NCI-H226 (cell line): ENCODE measurements at regions not wholly inside any gene's neighbourhood (a gene's known extent, or its start where the extent isn't known, plus 50 kb on each side); places are given as distances from the start of the nearest gene placed in this dataset.
"Not testable (repeated sequence)": the region's sequence is repeated elsewhere in the genome, so short reads cannot be mapped to it uniquely, and the experiment has no call there.

Experiments
- DNase-seq: peaks from one replicate; pipeline ENCODE4 v3.0.0-alpha.2; 2015

DNA sequence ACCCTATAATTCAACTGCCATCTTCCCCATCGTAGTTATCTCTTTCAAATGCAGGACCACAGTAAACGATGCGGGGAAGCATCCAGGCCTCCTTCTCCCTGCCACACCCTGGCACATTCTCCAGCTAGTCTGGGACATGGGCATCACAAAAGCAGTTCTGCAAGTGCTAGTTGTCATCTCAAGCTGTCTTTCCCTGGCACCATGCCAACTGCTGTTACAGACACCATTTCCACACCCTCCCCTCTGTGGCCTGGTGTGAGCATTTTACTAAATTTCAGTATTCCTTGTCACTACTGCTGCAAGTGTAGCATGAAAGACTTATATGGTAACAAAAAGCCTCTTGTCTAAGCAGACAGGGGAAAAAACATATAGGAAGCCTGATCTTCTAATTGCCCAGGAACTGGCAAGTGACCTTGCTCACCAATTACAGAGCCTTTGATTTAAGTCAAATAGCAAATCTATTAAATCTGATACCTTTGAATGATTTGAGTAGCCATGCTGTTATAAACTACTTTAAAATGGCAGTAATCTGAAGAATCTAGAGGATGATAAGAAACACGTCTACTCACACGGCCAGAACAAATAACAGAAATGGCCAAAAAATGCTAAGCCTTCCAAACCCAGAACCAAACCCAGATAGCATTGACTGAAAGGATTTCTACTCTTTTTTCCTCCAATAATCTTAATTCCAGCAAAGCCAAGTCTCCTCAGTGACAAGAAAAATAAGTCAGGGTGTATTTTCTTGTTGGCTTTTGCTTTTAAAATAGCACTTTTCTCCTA is 179.0 kb downstream of the NUFIP1 start:
- DNase-seq: no peak

DNA sequence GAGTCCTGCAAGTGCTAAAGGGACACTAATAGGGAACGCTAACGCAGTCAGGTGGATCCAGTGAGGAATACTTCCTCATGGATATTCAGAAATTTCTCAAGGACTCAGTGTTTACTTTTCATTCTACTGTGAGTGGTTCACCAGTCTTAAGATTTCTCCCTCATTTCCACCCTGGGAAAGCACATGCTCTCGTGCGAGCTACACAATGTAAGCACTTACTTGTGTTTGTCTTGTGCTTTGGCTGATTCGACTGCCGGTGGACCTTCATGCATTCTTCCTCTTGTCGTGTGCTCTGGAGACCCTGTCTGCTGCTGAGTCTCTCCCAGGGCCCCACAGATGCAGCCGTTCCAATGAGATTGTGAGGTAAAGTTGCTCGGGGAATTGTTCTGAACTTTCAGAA is 180.1 kb downstream of the NUFIP1 start:
- DNase-seq: no peak

DNA sequence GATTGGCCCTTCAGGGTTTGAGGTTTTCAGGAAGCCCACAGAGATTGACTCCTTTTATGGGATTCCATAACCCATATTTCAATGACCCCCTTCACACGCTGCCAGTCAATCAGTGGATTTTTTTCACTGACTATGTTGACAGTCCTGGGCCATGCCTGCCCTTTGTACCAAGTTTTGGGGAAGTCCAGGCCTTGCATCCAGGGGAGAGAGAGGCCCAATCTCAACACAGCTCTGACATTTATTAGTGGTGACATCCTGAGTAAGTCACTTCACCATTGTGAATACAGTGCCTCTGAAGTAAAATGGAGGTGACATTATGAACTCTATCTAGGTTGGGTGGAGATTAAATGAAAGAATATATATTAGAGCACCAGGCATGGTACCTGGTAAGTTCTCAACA is 181.1 kb downstream of the NUFIP1 start:
- DNase-seq: no peak

DNA sequence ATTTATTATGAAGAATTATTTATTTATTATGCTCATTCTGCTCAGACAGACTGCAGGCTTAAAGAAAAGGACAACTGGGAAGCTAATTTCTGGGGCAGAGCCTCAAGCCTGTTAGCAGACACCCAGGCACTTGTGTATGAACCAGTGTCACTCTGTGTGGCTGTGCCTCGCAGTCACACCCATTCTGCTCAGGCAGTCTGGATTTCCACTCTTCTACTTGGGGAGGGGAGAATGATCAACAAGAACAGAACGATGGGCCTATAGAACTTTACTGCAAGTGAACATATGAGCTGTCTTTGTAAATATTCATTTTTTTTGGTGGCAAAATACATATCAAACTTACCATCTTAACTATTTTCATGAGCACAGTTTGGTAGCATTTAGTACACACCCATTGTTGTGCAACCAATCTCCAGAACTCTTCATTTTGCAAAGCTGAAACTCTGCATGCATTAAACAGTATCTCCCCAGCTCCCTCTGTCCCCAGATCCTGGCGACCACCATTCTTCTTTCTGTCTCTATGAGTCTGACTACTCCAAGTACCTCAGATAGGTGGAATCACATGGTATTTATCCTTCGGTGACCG is 181.7 kb downstream of the NUFIP1 start:
- DNase-seq: no peak

DNA sequence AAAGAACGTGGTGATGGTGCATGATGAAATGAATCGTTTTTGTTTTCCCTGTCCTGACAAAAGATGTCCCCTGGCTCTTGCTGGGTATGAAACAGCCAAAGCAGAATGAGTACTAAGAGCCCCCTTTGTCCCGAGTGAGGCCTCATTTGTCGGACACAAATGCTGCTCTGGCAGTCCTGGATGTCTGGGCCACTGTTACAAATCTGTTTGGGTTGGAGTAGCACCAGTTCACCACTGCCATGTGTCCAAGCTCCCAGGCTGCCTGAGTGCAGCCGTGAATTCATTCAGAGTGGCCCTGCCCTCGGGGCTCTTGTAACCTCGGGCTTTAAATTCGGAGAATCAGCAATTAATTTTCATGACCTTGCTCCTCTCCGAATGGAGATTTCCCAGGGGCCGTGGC is 182.4 kb downstream of the NUFIP1 start:
- no peak for DNase-seq

DNA sequence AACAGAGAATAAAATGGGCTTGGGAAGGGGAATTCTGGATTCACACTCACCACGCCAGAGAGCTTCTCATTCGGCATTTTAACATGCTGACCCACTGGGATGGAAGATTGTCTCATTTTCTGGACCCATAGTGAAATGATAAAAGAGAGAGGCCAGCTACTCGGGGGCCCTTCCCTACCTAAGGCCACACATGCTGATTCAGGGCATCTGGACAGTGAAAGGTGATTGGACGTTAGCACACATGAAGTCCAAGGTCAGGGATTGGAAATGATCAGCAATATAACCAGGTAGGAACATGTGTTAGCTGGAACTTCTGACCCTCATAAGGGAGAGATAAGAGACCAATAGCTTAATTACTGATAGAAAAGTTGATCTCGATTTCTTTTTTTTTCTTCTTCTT is 183.7 kb downstream of the NUFIP1 start:
- no peak for DNase-seq

DNA sequence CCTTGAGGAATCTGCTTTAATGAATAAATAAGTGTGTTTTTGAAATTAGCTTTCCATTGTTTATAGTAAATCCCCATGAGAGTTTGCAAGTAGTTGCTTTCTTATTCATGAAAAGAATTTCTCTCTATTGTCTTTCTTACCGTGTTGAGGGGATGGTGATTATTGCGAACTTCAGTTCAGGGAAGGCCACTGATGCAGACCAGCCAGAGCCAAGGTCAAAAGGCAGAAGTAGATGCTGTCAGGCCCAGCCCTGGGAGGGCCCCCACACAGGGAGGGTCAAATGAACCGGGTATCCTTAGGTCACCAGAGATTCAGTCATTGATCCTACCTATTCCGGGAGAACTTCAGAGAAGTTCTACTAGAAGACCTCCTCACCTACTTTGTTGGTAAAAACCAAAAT is 185.9 kb downstream of the NUFIP1 start:
- no peak for DNase-seq

DNA sequence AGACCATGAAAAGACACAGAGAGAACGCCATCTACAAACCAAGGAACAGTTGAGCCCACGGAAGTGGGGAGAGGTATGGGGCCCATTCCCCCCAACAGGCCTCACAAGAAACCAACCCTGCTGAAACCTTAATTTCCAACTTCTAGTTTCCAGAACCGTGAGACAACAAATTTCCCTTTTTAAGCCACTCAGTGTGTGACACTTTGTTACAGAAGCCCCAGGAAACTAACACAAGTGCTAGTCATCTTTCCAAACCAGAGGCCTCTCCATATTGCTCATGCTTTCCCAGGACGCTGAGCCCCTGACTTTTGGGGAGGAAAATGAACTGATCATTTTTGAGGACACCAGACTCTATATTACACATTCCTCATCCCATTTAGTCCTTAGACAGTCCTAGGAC is 186.8 kb downstream of the NUFIP1 start:
- DNase-seq: no peak

DNA sequence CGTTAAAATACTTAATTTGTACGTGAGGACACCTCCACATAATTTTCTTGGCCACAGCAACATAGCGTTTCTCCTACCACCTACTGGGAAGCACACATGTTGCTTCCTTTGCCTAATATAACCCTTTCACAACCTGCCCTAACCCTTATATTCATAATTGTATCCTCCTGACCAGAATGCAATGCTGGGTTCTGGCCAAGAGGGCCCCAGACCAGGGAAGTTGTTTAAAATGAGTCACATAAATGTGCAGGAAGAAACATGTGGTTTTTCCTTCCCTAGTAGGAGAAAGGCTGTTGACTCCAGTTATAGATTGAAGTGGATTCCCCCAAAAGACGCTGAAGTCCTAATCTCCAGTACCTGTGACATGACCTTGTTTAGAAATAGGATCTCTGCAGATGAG is 187.3 kb downstream of the NUFIP1 start:
- DNase-seq: peak; percentile 67

DNA sequence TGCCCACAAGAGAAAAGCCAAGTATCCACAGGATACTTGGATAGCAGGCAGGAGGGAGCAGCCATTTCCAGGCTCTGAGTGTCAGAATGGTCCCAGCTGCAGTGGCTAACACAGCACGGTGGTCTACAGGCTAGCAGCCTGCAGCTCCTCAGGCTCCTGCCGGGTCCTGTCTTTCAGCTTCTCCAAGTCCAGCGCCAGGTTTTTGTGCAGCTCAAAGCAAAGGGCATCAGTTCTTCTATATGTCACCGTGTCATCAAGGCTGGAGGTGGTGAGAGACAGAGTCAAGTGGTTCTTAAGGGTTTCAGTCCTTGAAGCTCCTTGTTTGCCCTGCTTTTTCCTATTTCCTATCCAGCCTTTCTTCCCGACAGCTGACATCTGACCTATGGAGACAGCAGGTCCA is 188.6 kb downstream of the NUFIP1 start:
- no peak for DNase-seq

DNA sequence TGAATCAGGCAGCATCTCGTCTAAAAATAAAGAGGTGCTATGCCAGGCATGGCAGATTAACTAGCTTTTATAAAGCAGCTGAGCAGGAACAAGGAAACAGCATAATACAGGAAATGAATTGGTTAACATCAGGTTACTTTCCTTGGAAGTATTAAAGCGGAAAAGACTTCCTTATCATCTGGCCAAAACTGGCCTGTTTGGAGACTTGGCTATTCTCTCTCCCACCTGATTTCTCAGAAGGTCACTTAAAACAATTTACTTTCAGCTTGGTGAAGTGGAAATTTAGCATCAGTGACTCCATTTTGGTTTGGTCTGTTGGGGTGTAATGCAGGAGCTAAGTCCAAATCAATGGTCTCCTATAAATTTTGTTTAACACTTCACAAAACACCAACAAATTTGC is 191.6 kb downstream of the NUFIP1 start:
- no peak for DNase-seq

DNA sequence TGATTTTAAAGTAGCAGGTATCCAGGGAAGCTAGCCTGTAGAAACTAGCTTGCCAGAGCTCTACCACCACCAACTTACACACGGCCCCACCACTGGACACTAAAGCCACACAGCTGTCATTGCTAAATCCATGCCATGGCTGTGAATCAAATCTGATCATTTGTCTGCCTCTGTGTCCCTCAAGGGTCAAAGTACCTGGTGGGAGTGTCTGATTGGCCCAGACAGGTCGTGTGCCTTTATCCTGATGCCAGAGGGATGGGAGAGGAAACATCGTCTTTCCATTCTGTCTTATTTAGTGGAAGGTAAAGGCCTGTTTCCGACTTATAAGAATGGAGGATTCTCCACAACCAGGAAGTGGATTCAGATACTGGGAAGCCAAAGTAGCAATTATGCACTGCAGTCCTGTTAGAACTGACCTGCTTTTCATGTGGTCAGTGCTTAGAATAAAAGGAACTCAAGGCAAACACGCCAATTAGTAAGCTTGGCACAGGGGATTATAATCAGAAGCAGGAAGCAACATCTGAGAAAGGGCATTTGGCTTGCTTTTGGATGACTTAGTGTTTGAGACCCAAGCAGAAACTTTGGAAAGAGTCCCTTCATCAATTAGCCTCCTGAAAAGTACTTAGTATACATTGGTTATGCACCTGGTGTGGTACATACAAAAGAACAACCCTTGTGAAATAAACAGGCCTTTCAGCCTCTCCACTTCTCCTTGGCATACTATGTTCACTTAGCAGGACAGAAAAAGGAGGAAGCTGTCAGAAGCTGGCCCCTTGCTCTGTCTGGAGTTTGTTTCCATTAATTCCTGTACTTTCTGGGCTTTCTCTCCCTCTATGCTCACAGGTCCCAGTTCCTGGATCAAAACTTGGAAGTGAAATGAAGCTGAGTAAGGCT is 192.4 kb downstream of the NUFIP1 start:
- no peak for DNase-seq

DNA sequence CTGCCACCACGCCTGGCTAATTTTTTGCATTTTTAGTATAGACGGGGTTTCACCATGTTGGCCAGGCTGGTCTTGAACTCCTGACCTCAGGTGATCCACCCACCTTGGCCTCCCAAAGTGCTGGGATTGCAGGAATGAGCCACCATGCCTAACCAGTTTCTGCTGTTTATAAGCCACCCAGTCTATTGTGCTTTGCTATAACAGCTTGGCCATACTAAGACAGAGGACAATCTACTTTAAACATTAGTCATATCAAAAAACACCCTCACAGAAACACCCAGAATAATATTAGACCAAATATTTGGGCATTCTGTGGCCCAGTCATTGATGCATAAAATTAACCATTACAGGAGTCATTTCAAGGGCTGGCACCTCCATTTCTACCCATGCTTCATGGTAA is 193.2 kb downstream of the NUFIP1 start:
- DNase-seq: not testable (repeated sequence)

DNA sequence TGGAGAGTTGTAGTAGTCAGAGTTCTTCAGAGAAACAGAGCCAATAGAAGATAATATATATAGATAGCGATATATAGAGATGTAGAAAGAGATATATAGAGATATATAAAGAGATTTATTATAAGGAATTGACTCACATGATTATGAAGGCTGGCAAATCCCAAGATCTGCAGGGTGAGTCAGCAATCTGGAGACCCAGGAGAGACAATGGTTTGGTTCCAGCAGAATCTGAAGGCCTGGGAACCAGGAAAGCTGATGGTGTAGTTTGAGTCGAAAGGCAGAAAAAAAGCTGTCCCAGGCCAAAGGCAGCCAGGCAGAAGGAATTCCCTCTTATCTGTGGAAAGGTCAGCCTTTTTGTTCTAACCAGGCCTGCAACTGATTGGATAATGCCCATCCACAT is 194.1 kb downstream of the NUFIP1 start:
- no peak for DNase-seq

DNA sequence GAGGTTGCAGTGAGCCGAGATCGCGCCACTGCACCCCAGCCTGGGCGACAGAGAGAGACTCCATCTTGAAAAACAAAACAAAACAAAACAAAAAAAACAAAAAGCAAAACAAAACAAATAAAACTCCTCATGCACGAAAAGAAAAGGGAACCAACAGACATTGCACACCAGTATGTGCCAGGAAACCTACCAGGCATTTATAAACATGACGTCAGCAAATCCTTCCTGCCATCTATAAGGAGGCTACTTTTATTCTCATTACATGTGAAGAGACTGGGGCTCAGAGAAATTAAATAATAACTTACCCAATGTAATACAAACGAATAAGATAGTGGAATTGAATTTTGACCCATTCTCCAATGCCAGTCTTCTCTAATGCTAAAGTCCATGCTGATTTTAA is 197.2 kb downstream of the NUFIP1 start:
- DNase-seq: no peak

DNA sequence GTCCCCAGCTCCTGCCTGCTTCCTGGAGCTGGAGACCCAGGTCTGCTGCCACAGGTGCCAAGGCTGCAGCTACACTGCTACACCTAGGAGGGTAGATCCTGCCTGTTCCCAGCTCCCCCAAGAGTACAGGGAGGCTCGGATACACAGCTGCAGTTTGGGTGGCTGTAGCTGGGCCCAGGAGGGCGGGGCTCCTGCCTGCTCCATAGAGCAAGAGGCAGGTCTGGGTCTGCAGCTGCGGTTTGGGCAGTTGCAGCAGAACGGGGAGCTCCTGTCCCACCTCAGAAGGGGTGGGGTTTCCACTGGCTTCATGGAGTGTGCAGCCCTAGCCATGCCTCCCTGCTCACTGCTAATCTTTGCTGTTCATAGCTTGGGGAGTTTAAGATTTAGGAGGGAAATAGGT is 199.0 kb downstream of the NUFIP1 start:
- DNase-seq: no peak

DNA sequence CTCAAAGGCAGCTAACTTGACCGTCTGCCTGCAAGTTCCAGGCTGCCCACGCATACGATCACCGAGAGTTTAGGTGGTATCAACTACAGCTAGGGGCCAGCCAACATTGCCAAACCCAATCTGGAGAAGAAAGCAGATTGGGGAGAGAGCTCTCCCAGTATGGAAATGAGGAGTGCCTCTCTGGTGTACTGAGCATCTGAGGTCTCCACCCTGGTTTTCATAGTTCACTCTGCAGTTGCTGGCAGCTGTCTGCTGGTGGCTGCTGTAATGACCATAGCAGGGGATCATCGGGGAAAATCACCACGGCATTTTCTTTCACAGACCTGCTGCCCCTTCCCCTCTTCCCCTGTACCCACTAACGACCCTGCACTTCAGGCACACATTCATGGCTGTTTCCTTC is 201.7 kb downstream of the NUFIP1 start:
- DNase-seq: no peak

DNA sequence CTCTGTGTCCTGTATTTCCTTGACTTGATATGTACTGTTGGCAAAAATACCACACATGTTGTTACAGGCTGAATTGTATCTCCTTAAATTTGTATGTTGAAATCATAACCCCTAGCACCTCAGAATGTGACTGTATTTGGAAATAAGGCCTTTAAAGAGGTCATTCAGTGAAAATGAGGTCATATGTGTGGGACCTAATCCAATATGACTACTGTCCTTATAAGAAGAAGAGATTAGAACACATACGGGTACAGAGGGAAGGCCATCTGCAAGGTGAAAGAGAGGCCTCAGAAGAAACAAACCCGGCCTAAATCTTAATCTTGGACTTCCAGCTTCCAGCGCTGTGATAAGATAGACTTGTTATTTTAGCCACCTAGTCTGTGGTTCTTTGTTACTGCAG is 202.5 kb downstream of the NUFIP1 start:
- DNase-seq: no peak

DNA sequence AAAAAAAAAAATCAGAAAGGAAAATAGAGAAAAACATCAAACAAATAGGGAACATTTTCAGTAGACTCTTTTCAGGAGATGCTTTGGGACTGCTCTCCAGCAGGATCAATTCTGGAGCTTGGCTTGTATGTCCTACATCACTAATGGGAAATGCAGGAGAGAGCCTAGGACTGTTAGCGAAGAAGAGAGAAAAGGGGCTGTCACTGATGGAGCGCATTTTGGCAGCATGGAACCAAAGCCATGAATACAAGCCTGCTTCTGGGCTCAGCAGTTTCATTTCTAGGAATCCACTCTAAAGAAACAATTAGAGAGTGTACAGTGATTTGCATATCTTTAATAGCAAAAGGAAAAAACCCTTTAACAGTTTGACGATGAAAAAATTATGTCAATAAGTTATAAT is 203.9 kb downstream of the NUFIP1 start:
- DNase-seq: no peak

DNA sequence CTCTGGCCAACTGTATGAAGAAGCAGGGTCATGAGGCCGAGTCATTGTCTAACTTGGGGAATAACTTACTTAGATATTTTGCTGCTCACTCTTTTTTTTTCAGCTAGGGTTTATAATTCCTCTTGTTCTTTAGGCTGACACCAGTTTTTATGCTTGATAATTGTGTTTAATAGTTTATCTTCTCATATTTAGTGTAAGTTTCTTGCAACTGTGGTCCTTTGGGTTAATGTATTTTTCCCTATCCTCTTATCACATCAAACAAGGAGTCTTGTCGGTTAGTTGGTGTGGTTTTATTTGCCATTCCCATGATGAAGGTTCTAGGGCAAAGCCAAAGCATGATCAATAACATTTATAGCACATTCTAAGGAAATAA is 204.6 kb downstream of the NUFIP1 start:
- no peak for DNase-seq

DNA sequence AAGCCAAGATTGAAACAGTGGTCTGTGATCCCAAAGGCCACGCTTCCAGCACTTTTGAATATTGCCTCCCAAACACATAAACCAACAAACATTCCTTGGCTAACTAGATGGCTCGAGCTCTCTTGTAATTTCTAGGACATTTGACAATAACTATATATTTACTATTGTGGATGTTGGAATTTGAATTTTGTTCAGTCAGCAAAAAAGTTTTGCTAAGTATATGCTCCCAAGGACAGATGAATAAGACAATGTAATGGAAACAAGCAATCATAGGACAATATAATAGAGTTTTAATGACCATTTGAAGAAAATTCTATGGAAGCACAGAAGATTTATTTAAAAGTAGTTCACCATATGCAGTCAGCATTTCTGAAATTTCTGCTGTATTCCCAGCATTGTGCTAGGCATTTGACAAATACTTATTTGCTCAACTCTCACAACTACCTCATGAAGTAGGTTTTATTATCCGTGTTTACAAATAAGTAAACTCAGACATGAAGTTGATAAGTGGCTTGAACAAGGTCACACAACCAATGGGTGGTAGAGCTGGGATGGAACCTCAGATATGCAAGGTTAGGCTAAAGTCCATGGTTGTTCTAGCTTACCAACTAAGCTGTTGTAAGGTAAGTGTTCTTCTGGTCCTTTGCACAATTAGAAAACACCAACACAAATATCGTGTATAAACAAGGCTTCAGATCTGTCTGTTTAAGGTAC is 205.1 kb downstream of the NUFIP1 start:
- no peak for DNase-seq

DNA sequence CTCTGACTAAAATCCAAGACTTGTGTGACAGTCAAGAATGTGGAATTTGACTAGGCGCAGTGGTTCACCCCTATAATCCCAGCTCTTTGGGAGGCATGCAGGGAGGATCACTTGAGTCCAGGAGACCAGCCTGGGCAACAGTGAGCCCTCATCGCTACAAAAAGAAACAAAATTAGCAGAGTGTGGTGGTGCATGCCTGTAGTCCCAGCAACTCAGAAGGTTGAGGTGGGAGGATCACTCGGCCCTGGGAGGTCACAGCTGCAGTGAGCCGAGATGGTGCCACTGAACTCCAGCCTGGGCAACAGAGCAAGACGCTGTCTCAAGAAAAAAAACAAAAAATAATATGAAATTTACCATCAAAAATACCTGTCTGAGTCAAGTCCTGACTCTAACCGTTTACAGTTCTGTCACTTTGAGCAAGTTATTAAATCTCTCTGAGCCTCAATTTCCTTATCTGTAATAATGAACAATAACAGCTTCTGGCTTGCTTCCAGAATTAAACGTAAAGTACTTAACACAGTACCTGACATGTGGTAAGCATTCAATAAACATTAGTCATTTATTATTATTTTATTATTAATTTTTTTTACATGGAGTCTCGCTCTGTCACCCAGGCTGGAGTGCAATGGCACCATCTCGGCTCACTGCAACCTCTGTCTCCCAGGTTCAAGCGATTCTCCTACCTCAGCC is 204.6 kb upstream of the TSC22D1 start:
- DNase-seq: no peak
